Stimulated activated CD8-positive, alpha-beta memory T cell treated with anti-CD3 and anti-CD28 coated beads, Interleukin-12 subunit alpha, Interleukin-12 subunit beta, amount 100 ng/mL, for 24 hours (primary cell): ENCODE measurements at regions not wholly inside any gene's neighbourhood (a gene's known extent, or its start where the extent isn't known, plus 50 kb on each side); places are given as distances from the start of the nearest gene placed in this dataset.
"Not testable (repeated sequence)": the region's sequence is repeated elsewhere in the genome, so short reads cannot be mapped to it uniquely, and the experiment has no call there.

Experiments
- DNase-seq: peaks from one replicate; pipeline ENCODE4 v3.0.0-alpha.2; 2020; ENCODE audit errors: extremely low read depth

- no peak for DNase-seq
These were observed 641.2 kb upstream of the CPEB2 start for GRCh38 chr4:14361084-14361483.

- DNase-seq = no peak
These were observed 639.9 kb upstream of the CPEB2 start for GRCh38 chr4:14362385-14362784.

- DNase-seq = no peak
These were observed 637.2 kb upstream of the CPEB2 start for GRCh38 chr4:14364953-14365536.

- no peak for DNase-seq
These were observed 633.9 kb upstream of the CPEB2 start for GRCh38 chr4:14368391-14368790.

- DNase-seq = no peak
These were observed 631.1 kb upstream of the CPEB2 start for GRCh38 chr4:14371131-14371530.

- DNase-seq = no peak
These were observed 626.5 kb upstream of the CPEB2 start for GRCh38 chr4:14375816-14376215.

- no peak for DNase-seq
These were observed 623.1 kb upstream of the CPEB2 start for GRCh38 chr4:14379183-14379582.

- DNase-seq = no peak
These were observed 618.6 kb upstream of the CPEB2 start for GRCh38 chr4:14383652-14384051.

GRCh38 chr4:14384824-14385223 is 617.5 kb upstream of the CPEB2 start:
- DNase-seq = no peak

GRCh38 chr4:14386196-14386595 is 616.1 kb upstream of the CPEB2 start:
- no peak for DNase-seq

GRCh38 chr4:14387647-14388046 is 614.6 kb upstream of the CPEB2 start:
- no peak for DNase-seq

GRCh38 chr4:14392378-14392777 is 609.9 kb upstream of the CPEB2 start:
- no peak for DNase-seq

GRCh38 chr4:14396183-14396582 is 606.1 kb upstream of the CPEB2 start:
- DNase-seq = no peak

GRCh38 chr4:14399848-14400247 is 602.4 kb upstream of the CPEB2 start:
- DNase-seq = no peak

GRCh38 chr4:14400307-14400706 is 602.0 kb upstream of the CPEB2 start:
- DNase-seq = no peak

GRCh38 chr4:14403132-14403531 is 599.1 kb upstream of the CPEB2 start:
- DNase-seq = no peak

GRCh38 chr4:14404730-14405129 is 597.6 kb upstream of the CPEB2 start:
- no peak for DNase-seq

GRCh38 chr4:14410516-14410915 is 591.8 kb upstream of the CPEB2 start:
- no peak for DNase-seq

- DNase-seq = no peak
These were observed 587.1 kb upstream of the CPEB2 start for GRCh38 chr4:14415146-14415545.

GRCh38 chr4:14419516-14419915 is 582.8 kb upstream of the CPEB2 start:
- no peak for DNase-seq

GRCh38 chr4:14426297-14426696 is 576.0 kb upstream of the CPEB2 start:
- DNase-seq = not testable (repeated sequence)

- no peak for DNase-seq
These were observed 574.2 kb upstream of the CPEB2 start for GRCh38 chr4:14428125-14428524.

- no peak for DNase-seq
These were observed 570.8 kb upstream of the CPEB2 start for GRCh38 chr4:14431155-14432134.
